Limb (tissue), 2 donors: ENCODE measurements at regions not wholly inside any gene's neighbourhood (a gene's known extent, or its start where the extent isn't known, plus 50 kb on each side); places are given as distances from the start of the nearest gene placed in this dataset.
"Not testable (repeated sequence)": the region's sequence is repeated elsewhere in the genome, so short reads cannot be mapped to it uniquely, and the experiment has no call there.

Experiments used
- DNase-seq, 2 donors: peaks; one replicate each; pipeline ENCODE4 v3.0.0-alpha.2; 2016; ENCODE audit errors: extremely low spot score in 2 of 2

GRCh38 chr3:34109846-34110245 is 311.4 kb downstream of the PDCD6IP start:
- no peak for DNase-seq

GRCh38 chr3:34111361-34111760 is 312.9 kb downstream of the PDCD6IP start:
- DNase-seq, result no peak

- DNase-seq, result not testable (repeated sequence)
Observed at GRCh38 chr3:34112261-34112660, 313.8 kb downstream of the PDCD6IP start.

DNA sequence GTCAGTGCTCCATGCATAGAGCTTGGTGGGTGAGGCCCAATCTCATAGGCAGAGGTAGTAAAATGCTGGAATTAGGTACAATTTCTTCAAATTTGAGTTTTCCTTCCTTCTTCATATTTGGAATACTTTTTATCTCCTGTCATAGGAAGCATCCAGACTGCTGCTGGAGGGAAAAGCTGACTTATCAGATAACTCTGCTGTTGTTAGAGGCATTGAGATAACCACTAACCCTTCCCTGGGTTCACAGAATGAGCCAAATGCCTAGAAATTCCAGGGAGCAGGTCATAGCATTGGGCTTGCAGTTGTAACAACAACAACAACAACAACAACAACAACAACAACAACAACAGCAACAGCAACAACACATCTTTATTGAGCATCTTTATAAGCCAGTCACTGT is 332.7 kb downstream of the PDCD6IP start:
- DNase-seq, result no peak

DNA sequence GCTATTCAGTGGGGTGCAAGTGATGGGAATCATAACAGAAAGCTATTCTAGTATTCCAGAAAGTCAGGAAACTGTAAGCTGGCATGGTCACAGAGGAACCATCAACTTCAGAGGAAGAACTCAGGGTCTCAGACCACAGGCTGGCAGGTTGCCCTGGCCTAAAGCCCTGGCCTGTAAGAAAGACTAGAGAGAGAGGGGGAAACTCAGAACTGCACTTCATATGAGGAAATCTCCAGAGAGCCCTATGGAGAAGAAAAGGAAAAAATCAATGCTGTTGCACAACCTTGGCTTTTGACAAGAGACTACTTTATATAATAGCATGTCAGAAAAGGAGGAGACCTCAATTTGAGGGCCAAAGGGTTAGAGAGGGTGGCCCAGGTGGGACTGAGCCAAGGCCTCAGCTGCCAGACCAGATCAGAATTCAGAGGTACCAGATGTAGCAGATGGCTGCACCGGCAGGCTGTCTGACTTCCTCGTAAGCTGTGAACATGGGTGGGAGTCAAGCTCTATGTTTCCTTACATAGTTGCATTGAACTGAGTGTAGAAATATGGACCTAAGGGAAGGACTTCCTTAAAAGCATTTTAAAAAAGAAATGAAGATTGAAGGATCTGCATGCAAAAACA is 333.8 kb downstream of the PDCD6IP start:
- no peak for DNase-seq

GRCh38 chr3:34139566-34139965 is 341.1 kb downstream of the PDCD6IP start:
- DNase-seq, result no peak

DNA sequence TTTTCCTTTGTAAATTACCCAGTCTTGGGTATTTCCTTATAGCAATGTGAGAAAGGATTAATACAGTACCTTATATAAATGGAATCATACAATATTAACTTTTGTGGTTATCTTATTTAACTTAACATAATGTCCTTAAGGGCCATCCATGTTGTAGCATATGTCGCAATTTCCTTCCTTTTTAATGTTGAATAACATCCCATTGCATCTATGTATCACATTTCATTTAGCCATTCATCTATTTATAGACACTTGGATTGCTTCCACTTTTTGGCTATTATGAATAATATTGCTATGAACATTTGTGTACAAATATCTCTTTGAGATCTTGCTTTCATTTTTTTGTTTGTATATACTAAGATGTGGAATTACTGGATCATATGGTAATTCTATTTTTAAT is 342.2 kb downstream of the PDCD6IP start:
- no peak for DNase-seq

DNA sequence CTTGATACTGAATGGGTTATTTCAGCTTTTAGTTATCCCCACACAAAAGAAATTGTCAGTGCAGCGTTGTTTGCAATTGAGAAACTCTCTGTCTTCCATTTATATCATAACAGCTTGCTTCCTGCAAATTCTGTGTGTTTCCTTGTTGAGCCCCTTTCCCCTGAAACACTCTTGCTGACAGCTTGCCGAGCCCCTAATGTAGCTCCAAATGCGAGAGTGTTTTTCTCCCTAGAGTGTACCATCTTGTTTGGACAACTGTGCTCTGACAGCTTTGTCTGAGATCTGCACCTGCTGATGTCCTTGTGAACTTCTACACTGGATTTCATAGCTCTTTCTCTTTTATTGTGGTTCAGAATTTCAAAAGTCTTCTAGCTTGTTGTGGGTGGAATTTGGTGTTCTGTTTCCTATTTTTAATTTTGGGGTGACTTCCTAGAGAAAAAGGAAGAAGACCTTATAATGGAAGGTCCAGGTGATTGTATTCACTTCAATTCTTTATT is 343.5 kb downstream of the PDCD6IP start:
- DNase-seq, result no peak

DNA sequence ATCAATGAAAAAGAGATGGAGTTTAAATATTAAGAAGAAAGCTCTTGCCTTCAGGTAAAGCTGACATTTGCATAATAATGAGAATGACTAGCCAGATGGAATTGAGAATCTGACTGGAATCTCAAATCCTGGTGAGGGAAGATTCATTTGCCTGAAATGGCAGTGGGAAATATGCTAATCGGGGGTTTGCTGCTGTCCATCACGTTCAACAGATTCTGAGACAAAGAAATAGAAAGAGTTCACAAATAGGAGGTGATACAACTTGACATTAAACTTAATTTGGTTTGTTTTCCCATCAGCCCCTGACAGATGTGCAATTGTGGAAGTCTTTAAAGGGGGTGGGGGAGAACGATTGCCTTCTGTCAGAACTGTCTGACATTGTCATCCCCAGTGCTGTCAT is 347.4 kb downstream of the PDCD6IP start:
- no peak for DNase-seq

DNA sequence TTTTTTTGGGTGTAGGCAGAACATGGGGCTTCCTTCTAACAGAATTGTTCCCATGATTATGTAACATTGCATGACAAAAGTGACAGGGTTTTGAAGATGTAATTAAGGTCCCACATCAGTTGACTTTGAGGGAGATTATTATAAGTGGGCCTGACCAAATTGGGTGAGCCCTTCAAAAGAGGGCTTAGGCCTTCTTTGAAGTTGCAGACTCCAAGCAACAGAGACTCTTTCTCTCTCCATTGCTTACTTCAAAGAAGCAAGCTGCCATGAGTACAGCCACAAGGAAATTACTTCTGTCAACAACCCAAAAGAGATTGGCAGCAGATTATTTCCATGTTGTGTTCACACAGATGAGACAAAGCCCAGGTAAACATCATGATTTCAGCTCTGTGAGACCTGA is 348.2 kb downstream of the PDCD6IP start:
- DNase-seq, result no peak

GRCh38 chr3:34150992-34151391 is 352.6 kb downstream of the PDCD6IP start:
- DNase-seq, result no peak

DNA sequence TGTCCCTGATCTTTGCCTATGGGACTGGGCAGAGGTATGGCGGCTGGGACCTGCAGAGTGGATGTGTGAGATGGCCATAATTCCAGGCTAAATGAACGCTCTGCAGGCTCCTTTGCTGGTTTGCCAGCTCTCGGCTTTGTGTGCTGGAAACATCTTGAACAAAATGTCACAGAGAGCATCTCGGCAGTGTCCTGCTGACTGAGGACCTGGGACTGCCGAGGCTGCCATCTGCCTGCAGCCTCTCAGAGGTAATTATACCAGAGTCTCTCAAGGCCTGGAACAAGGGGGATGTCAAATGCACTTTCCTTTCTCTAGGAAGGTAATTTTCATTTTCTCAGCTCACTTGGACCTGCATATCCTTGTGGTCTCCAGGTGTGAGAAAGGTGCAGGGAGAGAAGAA is 354.2 kb downstream of the PDCD6IP start:
- DNase-seq, result no peak

DNA sequence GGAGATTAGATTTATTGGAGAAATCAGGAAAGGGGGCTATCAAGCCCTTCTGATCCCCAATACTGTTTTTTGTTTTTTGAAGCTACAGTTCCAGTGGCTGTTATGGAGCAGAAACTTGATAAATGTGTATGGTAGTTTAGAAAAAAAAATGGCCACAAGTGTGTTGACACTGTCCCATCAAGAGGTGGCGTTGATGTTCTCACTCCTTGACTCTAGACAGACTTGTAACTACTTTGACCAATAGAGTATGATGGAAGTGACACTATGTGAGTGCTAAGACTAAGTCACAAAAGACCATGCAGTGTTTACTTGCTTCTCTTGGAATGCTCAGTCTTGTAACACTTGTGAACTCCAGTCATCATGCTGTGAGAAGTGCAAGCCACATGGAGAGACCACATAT is 356.7 kb downstream of the PDCD6IP start:
- DNase-seq, result no peak

DNA sequence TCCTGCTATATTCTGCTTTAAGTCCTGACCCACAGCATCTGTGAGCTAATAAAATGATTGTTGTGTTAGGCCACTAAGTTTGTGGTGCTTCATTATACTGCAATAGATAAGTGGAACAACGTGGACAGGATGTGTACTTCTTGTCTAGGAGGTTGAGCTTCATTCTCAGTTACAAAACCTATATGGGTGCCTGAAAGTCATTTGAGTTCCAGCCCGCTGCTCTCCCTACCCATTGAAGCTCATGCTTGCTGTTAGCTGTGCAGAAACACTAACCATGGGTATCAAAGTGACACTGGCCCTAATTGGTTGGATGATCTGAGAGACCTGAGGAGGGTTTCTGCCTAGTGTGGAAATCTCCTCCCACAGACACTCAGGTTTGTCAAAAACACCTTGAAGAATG is 357.2 kb downstream of the PDCD6IP start:
- no peak for DNase-seq

GRCh38 chr3:34157491-34157890 is 359.1 kb downstream of the PDCD6IP start:
- DNase-seq, result no peak

DNA sequence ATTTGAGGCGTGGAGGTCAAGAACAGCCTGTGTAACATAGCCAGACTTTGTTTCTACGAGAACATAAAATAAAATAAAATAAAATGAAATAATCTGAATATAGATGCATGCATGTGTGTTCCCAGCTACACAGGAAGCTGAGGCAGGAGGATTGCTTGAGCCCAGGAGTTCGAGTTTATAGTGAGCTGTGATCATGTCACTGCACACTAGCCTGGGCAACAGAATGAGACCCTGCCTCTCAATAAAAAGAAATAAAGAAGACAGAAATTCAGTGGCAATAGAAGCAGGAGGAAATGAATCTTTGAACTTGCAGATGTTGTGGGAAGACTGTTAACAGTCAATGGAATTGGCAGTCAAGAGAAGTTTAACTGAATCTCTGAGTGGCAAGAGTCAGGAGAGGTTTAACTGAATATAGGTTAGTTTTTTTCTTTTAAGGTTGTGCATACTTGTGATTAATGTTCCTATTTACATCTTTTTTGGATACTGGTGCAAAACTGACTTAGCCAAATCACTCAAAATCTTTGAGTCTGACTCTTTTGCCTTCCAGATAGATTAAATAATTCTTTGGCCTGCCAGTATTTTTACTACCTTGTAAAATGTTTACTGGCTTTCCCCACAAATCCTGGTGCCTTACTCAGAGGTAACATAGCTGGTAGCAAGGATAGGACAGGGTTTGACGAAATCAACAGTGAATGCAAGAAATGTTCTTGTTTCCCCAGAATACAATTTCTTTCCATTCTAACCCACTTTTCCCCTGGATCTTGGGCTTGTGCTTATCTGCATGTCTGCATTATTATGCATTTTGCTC is 361.4 kb downstream of the PDCD6IP start:
- no peak for DNase-seq

DNA sequence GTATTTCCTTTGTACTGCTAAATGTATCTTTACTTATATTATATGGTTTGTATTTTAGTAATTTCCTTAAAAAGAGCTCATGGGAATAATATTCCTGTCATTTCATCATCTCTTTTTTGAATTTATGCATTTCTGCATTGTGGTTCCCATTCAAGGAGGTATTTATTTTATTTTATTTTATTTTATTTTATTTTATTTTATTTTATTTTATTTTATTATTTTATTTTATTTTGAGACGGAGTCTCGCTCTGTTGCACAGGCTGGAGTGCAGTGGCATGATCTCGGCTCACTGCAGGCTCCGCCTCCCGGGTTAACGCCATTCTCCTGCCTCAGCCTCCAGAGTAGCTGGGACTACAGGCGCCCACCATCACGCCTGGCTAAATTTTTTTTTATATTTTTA is 371.2 kb downstream of the PDCD6IP start:
- not testable (repeated sequence) for DNase-seq

GRCh38 chr3:34174740-34175139 is 376.3 kb downstream of the PDCD6IP start:
- no peak for DNase-seq

GRCh38 chr3:34175636-34176176 is 377.3 kb downstream of the PDCD6IP start:
- no peak for DNase-seq

DNA sequence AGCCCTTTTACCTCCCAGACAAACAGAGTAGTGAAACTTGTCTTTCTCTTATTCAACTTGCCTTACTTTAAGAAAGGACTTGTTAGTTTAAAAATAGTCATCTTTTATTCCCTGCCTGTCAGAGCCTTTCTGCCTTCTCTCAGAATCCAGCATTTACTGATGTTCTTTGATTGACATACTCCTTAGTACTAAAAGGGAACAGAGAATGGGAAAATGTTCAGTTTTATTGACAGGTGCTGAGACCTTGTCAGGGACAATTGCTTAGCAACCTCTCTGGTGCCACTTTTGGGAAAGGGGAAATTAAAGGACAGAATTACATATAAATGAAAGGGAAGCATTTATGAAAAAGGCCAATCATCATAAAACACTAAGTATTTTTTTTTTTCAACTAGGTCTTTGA is 378.3 kb downstream of the PDCD6IP start:
- no peak for DNase-seq

- DNase-seq, result no peak
Observed at GRCh38 chr3:34178415-34178814, 380.0 kb downstream of the PDCD6IP start.

GRCh38 chr3:34179716-34180115 is 381.3 kb downstream of the PDCD6IP start:
- DNase-seq, result no peak

DNA sequence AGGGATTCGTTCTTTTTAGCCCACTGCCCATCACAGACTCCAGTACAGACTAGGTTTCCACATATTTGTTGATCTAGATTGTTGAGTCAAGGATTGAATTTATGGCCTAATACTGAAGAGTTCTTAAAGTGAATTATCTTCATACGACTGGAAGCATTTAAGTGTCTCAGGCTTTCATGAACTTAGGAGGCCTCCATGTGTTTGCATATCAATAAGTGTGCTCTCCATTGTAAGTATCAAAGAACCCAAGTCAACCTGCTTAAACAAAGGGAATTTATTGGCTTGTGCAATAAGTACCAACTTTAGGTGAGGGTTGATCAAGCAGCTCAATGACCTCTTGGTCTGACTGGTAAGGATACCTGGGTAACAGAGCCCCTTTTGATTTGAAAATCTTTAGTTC is 382.1 kb downstream of the PDCD6IP start:
- DNase-seq, result no peak
